WTC11 (cell line): ENCODE measurements at regions not wholly inside any gene's neighbourhood (a gene's known extent, or its start where the extent isn't known, plus 50 kb on each side); places are given as distances from the start of the nearest gene placed in this dataset.

Experiments used
- CTCF ChIP-seq: fragments of 200-600 bp; IDR thresholded peaks from 2 replicates; pipeline ENCODE4 v1.8.0; 2022; ENCODE audit warnings: antibody characterized with exemption
- NFYB ChIP-seq: sonication (generic); formaldehyde crosslinking; conservative IDR thresholded peaks from 2 replicates; pipeline ENCODE4 v1.8.0; 2022; ENCODE audit warnings: low read depth, missing genetic modification reagents
- SP1 ChIP-seq: sonication (generic); formaldehyde crosslinking; conservative IDR thresholded peaks from 2 replicates; pipeline ENCODE4 v1.8.1; 2022; ENCODE audit warnings: missing genetic modification reagents
- ZNF138 ChIP-seq: sonication (generic); formaldehyde crosslinking; conservative IDR thresholded peaks from 2 replicates; pipeline ENCODE4 v1.8.1; 2022; ENCODE audit warnings: mild to moderate bottlenecking, moderate library complexity, missing genetic modification reagents
- TF ChIP-seq, protein P1 (sequence below): sonication (generic); formaldehyde crosslinking; IDR thresholded peaks from 2 replicates; pipeline ENCODE4 v1.8.0; 2022; ENCODE audit warnings: mild to moderate bottlenecking, missing genetic modification reagents

DNA sequence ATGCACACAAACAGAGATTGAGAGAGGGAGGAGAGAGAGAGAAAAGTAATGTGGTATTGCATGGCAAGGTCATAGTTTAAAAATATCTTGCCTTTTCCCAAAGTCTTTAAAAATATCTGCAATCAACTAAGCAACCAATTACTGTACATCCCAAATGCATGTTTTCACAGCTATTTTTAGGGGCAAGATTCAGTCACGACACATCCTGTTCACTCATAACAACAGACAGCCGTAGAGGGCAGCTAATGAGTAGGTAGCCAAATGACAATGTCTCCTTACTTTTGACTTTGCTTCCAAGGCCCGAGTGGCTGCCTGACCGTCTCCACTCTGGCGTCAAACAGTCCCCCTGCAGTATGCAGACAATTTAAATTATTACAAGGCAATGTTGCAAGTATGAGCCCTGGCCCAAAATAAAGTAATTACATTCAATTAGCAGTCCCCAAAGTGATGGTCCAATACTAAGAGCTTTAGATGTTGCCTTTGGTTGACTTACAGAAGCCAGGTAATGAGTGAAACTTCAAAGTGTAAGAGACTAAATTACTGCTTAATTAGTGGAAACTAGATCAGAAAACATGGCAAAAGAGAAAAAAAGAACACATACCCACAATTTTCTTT lies 162.9 kb downstream of the MBL2 start:
- TF ChIP-seq CTCF (no peak), ZNF138 (CRISPR knock-in tag) (no peak), SP1 (CRISPR knock-in tag) (no peak), NFYB (CRISPR knock-in tag) (no peak)
- TF ChIP-seq, protein P1, sequence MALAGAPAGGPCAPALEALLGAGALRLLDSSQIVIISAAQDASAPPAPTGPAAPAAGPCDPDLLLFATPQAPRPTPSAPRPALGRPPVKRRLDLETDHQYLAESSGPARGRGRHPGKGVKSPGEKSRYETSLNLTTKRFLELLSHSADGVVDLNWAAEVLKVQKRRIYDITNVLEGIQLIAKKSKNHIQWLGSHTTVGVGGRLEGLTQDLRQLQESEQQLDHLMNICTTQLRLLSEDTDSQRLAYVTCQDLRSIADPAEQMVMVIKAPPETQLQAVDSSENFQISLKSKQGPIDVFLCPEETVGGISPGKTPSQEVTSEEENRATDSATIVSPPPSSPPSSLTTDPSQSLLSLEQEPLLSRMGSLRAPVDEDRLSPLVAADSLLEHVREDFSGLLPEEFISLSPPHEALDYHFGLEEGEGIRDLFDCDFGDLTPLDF (CRISPR knock-in tag): no peak
